Endometrial microvascular endothelial cells (primary cell): ENCODE measurements at regions not wholly inside any gene's neighbourhood (a gene's known extent, or its start where the extent isn't known, plus 50 kb on each side); places are given as distances from the start of the nearest gene placed in this dataset.
"Not testable (repeated sequence)": the region's sequence is repeated elsewhere in the genome, so short reads cannot be mapped to it uniquely, and the experiment has no call there.

Experiments
- in situ Hi-C: cut with HindIII; loops from 2 replicates; pipeline ENCODE4 v1.10.0; 2017; ENCODE audit warnings: low sequenced_read_pairs, low pct_unique_long_range_greater_than_20kb; ENCODE audit errors: inconsistent ontology term

- in situ Hi-C loops, result no loop called here
Observed at GRCh38 chr4:53844551-53844950, 219.9 kb downstream of the CHIC2 start.

GRCh38 chr4:53844133-53844532 is 220.3 kb downstream of the CHIC2 start:
- in situ Hi-C loops, result no loop called here

DNA sequence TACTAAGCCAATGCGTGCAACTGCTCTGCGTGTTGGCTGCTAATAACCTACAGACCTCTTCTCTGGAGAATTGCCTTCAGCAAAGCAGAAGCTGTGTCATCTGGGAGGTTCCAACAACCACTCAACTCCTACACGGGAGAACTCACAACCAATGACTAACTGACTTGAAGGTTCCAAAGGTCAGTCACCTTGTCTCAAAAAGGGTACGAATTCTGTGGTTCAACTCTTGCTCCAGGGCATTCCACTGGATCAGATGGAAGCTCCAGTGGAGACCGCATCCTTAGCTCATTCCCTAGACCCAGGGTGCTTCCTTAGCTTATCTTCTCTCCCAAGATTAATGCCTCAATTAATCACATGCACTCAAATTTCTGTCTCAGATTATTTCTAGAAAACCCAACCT is 222.7 kb downstream of the CHIC2 start:
- in situ Hi-C loops, result no loop called here

DNA sequence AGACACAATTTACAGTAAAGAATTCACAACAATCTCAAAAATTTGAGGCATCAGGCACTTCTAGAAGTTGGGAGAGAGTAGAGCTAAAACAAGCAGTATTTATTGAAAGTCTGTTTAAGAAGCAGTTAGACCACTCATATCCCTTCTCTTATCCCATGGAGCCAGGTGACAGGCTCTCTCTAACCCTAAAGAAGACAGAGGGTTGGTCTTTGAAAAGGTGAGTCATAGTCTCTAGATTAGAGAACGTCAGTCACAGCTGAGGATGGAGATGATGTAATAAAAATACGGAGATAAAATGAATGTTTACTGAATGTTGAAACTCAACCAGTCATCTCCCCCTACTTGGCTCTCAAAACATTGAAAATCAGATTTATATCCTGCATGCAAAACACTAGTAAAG is 223.8 kb downstream of the CHIC2 start:
- in situ Hi-C loops, result no loop called here

DNA sequence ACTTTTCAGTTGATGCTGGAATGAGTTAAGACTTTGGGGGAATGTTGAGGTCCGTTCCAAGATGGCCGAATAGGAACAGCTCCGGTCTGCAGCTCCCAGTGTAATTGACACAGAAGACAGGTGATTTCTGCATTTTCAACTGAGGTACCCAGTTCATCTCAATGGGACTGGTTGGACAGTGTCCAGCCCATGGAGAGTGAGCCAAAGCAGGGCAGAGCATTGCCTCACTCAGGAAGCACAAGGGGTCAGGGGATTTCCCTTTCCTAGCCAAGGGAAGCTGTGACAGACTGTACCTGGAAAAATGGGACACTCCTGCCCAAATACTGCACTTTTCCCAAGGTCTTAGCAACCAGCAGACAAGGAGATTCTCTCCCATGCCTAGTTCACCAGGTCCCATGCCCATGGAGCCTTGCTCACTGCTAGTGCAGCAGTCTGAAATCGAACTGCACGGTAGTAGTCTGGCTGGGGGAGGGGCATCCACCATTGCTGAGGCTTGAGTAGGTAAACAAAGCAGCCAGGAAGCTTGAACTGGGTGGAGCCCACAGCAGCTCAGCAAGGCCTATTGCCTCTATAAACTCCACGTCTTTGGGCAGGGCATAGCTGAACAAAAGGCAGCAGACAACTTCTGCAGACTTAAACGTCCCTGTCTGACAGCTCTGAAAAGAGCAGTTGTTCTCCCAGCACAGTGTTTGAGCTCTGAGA is 231.0 kb downstream of the CHIC2 start:
- in situ Hi-C loops, result not testable (repeated sequence)

DNA sequence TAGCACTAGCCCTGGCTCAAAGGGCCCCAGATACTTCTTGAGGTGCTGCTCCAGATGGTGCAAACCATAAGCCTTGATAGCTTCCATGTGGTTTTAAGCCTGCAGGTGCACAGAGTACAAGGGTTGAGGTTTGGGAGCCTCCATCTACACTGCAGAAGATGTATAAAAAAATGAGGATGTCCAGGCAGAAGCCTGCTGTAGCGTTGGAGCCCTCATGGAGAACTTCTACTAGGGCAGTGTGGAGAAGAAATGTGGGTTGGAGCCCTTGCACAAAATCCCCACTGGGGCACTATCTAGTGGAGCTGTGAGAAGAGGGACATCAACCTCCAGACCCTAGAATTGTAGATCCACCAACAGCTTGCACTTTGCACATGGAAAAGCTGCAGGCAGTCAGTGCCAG is 231.9 kb downstream of the CHIC2 start:
- in situ Hi-C loops, result no loop called here

DNA sequence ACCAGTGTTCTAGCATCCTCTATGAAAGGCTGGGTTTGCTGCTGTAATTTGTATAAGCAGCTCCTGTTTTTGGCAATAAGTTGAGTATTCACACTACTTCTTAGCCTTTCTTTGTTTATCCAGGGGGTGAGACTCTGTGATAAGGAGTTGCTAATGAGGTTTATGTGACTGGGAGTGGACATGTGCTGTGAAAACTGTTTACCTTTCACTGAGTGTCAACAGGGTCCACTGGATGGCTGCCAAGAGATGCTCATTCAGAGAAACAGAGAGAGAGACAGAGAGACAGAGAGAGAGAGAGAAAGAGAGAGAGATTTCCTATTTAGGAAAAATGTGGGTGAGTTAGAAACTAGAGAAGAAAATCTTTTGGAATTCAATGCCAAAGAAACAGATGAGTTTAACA is 233.9 kb downstream of the CHIC2 start:
- in situ Hi-C loops, result no loop called here

DNA sequence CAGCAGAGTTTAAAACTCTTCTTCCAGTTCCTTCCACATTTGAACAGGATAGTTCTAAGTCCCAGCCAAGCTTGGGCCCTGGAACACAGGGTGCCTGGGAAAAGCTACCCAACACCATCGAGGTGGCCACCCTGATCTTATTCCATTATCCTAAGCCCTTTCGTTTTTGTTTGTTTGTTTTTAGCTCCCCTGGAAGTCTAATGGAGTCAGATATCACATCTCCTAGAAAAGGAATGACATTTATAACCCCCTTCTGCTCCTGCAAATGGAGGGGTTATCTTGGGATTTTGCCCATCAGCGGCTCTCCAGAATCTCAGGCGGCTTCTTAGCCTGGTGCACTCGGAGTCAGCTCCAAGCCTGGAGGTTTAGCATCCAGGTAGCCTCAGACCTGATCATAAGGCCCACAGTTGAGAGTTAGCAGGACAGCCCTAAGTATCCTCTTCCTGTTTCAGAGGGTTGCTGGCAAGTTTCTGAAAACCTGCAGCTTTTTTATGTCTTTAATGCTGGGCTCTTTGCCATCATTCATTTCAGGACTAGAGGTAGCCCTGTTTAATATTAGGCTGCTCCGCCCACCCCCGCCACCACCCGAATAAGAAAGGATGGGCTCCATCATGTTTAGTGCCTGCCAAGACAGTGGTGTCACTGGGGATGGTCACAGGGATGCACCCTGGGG is 230.0 kb upstream of the LNX1 start:
- in situ Hi-C loops, result no loop called here

DNA sequence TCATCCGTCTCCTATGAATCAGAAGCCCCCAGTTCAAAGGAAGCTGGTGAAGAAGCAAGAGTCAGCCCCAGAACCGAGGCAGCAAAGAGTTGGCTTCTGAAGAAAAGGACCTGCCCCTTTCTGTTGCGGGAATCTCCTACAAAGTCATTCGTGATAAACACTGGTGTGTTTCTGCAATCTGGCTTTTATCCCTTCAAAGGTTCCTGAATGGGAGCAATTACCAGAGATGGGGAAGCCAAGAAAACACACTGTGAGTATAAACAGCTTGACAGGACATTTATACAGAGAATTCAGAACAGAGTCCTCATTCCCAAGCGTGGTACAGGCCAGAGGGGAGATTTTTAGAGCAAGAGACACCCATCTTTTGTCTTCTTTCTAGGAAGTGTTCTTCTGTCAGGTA is 226.8 kb upstream of the LNX1 start:
- in situ Hi-C loops, result no loop called here

DNA sequence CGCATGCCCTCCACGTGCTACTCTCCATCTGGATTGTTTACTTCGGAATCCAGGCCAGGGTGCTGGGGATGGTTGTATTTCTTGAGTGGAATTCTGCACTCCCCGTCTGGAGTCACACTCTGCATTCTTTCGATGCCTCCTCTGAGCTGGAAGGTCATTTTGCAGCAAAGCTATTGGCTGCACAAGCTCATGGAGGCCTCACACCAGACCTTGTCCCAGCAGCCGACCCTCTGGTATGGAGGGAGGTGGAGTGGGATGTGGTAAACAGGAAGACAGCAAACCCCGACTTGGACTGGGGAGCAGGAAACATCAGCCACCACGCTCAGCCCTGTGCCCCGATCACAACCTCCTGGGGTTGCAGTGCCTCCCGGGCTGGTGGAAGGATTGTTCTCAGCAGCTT is 225.3 kb upstream of the LNX1 start:
- in situ Hi-C loops, result no loop called here

DNA sequence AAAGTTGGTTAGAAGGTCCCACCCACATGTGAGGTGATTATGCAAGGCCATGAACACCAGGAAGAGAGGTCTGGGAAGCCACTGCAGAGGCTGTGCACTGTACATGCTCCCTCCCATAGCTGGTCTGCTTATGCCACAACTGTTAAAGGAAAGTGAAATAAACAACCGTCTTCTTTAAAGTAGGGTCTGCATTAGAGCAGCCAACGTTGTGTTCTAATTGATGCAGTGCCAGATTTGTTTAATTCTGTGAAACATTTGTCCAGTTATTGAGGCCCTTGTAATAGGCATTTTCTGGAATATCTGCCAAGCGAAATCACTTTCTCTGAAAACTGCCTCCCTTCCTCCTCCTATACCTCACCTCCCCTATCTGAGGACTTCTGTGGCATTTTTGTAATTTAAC is 224.0 kb upstream of the LNX1 start:
- in situ Hi-C loops, result no loop called here

- in situ Hi-C loops, result no loop called here
Observed at GRCh38 chr4:53813998-53814397, 222.7 kb upstream of the LNX1 start.

DNA sequence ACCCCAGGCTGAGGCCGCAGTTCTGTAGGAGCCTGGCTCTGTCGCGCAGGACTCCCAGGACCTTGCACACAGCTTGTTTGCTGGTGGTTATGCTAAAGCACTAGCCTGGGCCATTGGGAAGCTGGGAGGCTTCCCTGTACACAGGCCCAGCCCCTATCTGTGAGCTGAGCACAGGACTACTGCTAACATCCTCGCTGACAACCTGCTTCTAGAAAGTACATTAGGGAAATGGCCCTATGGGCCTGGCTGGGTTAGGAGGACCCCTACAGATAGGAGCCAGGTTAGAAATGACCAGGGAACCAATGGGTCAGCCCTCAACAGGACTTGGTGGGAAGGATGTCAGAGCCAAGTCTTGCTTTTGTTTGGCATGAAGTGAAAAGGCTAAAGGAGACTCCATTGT is 219.4 kb upstream of the LNX1 start:
- in situ Hi-C loops, result no loop called here

DNA sequence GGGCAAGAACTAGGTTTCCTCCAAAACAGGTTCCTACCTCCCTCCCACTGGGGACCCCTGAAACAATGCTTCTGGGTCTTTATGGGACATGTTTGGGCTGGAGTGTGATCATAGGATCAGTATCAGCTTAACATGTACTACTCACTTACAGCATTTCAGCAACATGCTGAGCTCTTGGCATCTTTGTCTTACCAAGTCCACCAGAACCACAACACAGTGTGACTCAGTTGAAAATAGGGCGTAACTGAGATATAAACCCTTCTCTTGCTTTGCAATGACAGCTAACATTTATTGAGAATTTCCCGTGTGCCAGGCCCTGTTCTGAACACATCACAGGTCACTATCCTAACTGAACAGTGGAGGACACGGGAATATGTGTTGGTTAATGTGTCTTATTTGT is 218.5 kb upstream of the LNX1 start:
- in situ Hi-C loops, result no loop called here

- in situ Hi-C loops, result no loop called here
Observed at GRCh38 chr4:53805291-53805690, 214.0 kb upstream of the LNX1 start.

GRCh38 chr4:53804719-53805118 is 213.4 kb upstream of the LNX1 start:
- in situ Hi-C loops, result no loop called here

GRCh38 chr4:53802500-53802899 is 211.2 kb upstream of the LNX1 start:
- in situ Hi-C loops, result no loop called here

- in situ Hi-C loops, result no loop called here
Observed at GRCh38 chr4:53801373-53801772, 210.1 kb upstream of the LNX1 start.

DNA sequence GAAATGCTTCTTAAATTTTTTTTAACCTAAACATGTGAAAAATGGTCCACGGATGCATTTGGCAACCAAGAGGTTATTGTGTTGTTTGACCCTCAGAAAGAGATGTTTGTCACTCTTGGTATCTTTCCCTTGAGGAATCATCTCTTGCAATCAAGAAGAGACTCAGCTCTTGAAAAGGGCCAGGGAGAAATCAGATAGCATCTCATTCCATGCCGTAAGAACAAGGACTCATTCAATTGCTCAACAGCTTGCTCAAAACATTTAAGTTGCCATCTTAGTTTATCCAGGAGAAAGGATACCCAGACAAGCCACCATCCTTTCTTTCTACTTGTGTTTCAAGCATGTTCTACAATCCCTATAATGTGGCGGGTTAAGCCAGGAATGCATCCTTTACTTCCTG is 209.5 kb upstream of the LNX1 start:
- in situ Hi-C loops, result no loop called here

DNA sequence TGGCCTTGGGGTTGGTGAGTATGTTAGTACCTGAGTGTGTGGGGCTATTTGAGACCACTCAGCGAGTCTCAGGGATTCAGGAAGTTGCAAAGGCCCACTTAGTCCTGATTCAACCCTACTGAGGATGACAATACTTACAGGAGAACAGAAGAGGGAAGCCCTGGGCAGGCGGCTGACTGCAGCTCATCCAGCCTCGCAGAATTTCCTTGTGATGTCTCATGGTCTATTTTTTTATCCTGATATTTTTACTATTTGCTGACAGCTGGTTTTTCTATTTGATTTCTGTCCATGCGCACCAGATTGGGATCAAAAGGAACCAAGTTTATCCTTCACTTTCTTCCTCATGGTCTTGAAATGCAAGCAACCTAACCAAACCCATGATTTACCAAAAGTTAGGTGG is 201.8 kb upstream of the LNX1 start:
- in situ Hi-C loops, result no loop called here

GRCh38 chr4:53790286-53790685 is 199.0 kb upstream of the LNX1 start:
- in situ Hi-C loops, result no loop called here
